Liver (tissue), 7 donors: ENCODE measurements at regions not wholly inside any gene's neighbourhood (a gene's known extent, or its start where the extent isn't known, plus 50 kb on each side); places are given as distances from the start of the nearest gene placed in this dataset.

Experiments used
- DNase-seq: peaks from one replicate; pipeline ENCODE4 v3.0.0-alpha.2; 2017; ENCODE audit warnings: low spot score
- H3K27ac ChIP-seq, 2 donors: one replicate each; pipeline ENCODE4 v1.7.0; 2013; ENCODE audit warnings: inconsistent platforms in 2 of 2, low read length in 2 of 2, control low read depth in 1 of 2, low read depth in 1 of 2, mild to moderate bottlenecking in 1 of 2
- H3K27me3 ChIP-seq, 4 donors: one replicate each; pipeline versions ENCODE4 v1.6.1 to v1.7.0; 2013; ENCODE audit warnings: low read length in 3 of 4, inconsistent platforms in 1 of 4, mild to moderate bottlenecking in 1 of 4, moderate library complexity in 1 of 4; ENCODE audit not compliant: control insufficient read depth in 4 of 4, insufficient read depth in 4 of 4
- H3K36me3 ChIP-seq, 4 donors: one replicate each; pipeline versions ENCODE4 v1.6.1 to v1.7.0; 2013; ENCODE audit warnings: low read length in 3 of 4, mild to moderate bottlenecking in 3 of 4, low read depth in 1 of 4, moderate library complexity in 1 of 4; ENCODE audit not compliant: control insufficient read depth in 4 of 4, insufficient read depth in 3 of 4
- H3K4me1 ChIP-seq, 4 donors: one replicate each; pipeline versions ENCODE4 v1.6.1 to v1.7.0; 2013; ENCODE audit warnings: low read length in 3 of 4, mild to moderate bottlenecking in 3 of 4, moderate library complexity in 1 of 4; ENCODE audit not compliant: control insufficient read depth in 4 of 4, insufficient read depth in 4 of 4
- H3K4me3 ChIP-seq, 3 donors: one replicate each; pipeline versions ENCODE4 v1.6.1 to v1.7.0; 2013; ENCODE audit warnings: low read length in 3 of 3, control low read depth in 1 of 3, low read depth in 1 of 3, mild to moderate bottlenecking in 1 of 3
- H3K9ac ChIP-seq, 2 donors: one replicate each; pipeline ENCODE4 v1.7.0; 2013; ENCODE audit warnings: low read length in 2 of 2, mild to moderate bottlenecking in 2 of 2, moderate library complexity in 2 of 2, control low read depth in 1 of 2, low read depth in 1 of 2
- H3K9me3 ChIP-seq, 4 donors: one replicate each; pipeline versions ENCODE4 v1.6.1 to v1.7.0; 2013; ENCODE audit warnings: low read length in 3 of 4; ENCODE audit not compliant: control insufficient read depth in 4 of 4
- ATF3 ChIP-seq: IDR thresholded peaks from 2 replicates; pipeline ENCODE4 v1.6.1; 2016; ENCODE audit warnings: antibody characterized with exemption
- EGR1 ChIP-seq, 2 donors: IDR thresholded peaks; 2 replicates each; pipeline ENCODE4 v1.6.1; 2016 to 2018; ENCODE audit warnings: antibody characterized with exemption in 2 of 2, low read depth in 2 of 2
- FOXA1 ChIP-seq: IDR thresholded peaks from 2 replicates; pipeline ENCODE4 v1.6.1; 2016; ENCODE audit warnings: antibody characterized with exemption
- FOXA2 ChIP-seq: IDR thresholded peaks from 2 replicates; pipeline ENCODE4 v1.6.1; 2016; ENCODE audit warnings: antibody characterized with exemption
- GABPA ChIP-seq, 2 donors: IDR thresholded peaks in 1 of 2; conservative IDR thresholded peaks in 1 of 2; 2 replicates each; pipeline ENCODE4 v1.6.1; 2016; ENCODE audit warnings: antibody characterized with exemption in 2 of 2, mild to moderate bottlenecking in 1 of 2, moderate library complexity in 1 of 2
- HNF4A ChIP-seq, 2 donors: conservative IDR thresholded peaks; 2 replicates each; pipeline ENCODE4 v1.6.1; 2016; ENCODE audit warnings: antibody characterized with exemption in 2 of 2, mild to moderate bottlenecking in 2 of 2
- JUND ChIP-seq, 2 donors: IDR thresholded peaks; 2 replicates each; pipeline ENCODE4 v1.6.1; 2016; ENCODE audit warnings: antibody characterized with exemption in 2 of 2
- WGBS: extraction: QIAGEN DNeasy Blood & Tissue Kit; methylation state at CpG from one replicate; pipeline ENCODE4 v1.1.7; 2013; 5-methylcytosine and 5-hydroxymethylcytosine counted together
- TF ChIP-seq, protein P1 (sequence below): IDR thresholded peaks from 2 replicates; pipeline ENCODE4 v1.6.1; 2016; ENCODE audit warnings: antibody characterized with exemption
- donor health status: healthy.
- donor health status: healthy.
- donor health status: healthy.
- donor health status: healthy.

GRCh38 chr3:113340785-113341184 is 100.5 kb downstream of the CFAP44 start:
- H3K36me3 ChIP-seq = no peaks in the 10 kb centered on the region
- 97% methylated on average over 9 of the region's 9 CpGs for WGBS
- no peaks in the 10 kb centered on the region for H3K9me3 ChIP-seq
- TF ChIP-seq HNF4A (conservative IDR thresholded peaks at IDR 0.05) = no peak
- no peak for TF ChIP-seq ATF3
- TF ChIP-seq, protein P1, sequence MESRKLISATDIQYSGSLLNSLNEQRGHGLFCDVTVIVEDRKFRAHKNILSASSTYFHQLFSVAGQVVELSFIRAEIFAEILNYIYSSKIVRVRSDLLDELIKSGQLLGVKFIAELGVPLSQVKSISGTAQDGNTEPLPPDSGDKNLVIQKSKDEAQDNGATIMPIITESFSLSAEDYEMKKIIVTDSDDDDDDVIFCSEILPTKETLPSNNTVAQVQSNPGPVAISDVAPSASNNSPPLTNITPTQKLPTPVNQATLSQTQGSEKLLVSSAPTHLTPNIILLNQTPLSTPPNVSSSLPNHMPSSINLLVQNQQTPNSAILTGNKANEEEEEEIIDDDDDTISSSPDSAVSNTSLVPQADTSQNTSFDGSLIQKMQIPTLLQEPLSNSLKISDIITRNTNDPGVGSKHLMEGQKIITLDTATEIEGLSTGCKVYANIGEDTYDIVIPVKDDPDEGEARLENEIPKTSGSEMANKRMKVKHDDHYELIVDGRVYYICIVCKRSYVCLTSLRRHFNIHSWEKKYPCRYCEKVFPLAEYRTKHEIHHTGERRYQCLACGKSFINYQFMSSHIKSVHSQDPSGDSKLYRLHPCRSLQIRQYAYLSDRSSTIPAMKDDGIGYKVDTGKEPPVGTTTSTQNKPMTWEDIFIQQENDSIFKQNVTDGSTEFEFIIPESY = no peak
- no peak for TF ChIP-seq EGR1 (IDR thresholded peaks at IDR 0.05; ENCODE audit: low read depth in 2 of 2)
- no peak for TF ChIP-seq FOXA1
- H3K4me3 ChIP-seq = no peak overlapping the region
- no peak overlapping the region for H3K27ac ChIP-seq
- DNase-seq = no peak
- H3K4me1 ChIP-seq = no peaks in the 10 kb centered on the region
- no peaks in the 10 kb centered on the region for H3K27me3 ChIP-seq
- no peak overlapping the region for H3K9ac ChIP-seq

GRCh38 chr3:113339616-113340244 is 101.6 kb downstream of the CFAP44 start:
- Histone ChIP-seq H3K9ac (no peak overlapping the region), H3K4me1 (no peaks in the 10 kb centered on the region), H3K27me3 (no peaks in the 10 kb centered on the region), H3K27ac (no peak overlapping the region), H3K9me3 (no peaks in the 10 kb centered on the region), H3K36me3 (no peaks in the 10 kb centered on the region), H3K4me3 (no peak overlapping the region)
- DNase-seq = no peak
- TF ChIP-seq, protein P1 = no peak
- no peak for TF ChIP-seq GABPA (IDR thresholded peaks at IDR 0.05 in 1 of 2, conservative IDR thresholded peaks at IDR 0.05 in 1 of 2)
- no peak for TF ChIP-seq FOXA2
- no peak for TF ChIP-seq JUND (IDR thresholded peaks at IDR 0.05)
- WGBS = 91% methylated on average over 9 of the region's 9 CpGs
